ENCODE measurements at regions not wholly inside any gene's neighbourhood (a gene's known extent, or its start where the extent isn't known, plus 50 kb on each side); places are given as distances from the start of the nearest gene placed in this dataset.

- Histone ChIP-seq H3K4me1 (ENCODE audit: insufficient read depth, poor library complexity, severe bottlenecking) (peaks cover 4% of the 10 kb centered on the region), H3K27ac (ENCODE audit: poor library complexity, severe bottlenecking) (no peak overlapping the region)
- no peak for ATAC-seq (ENCODE audit: low read depth)
These were observed 145.4 kb upstream of the IER5L start for GRCh38 chr9:129323376-129323998.

GRCh38 chr9:129322641-129323375 lies 144.7 kb upstream of the IER5L start:
- no peak overlapping the region for H3K4me3 ChIP-seq (ENCODE audit: severe bottlenecking)
- no peak overlapping the region for H3K27ac ChIP-seq (ENCODE audit: poor library complexity, severe bottlenecking)
- H3K9me3 ChIP-seq (ENCODE audit: severe bottlenecking) = no peaks in the 10 kb centered on the region
- peak; percentile 24 for DNase-seq (ENCODE audit: low spot score)
- no peak for ATAC-seq (ENCODE audit: low read depth)
- TF ChIP-seq CTCF (IDR thresholded peaks at IDR 0.05; ENCODE audit: poor library complexity, severe bottlenecking) = no peak
- H3K36me3 ChIP-seq (ENCODE audit: low read depth) = no peaks in the 10 kb centered on the region
- peaks cover 4% of the 10 kb centered on the region for H3K4me1 ChIP-seq (ENCODE audit: insufficient read depth, poor library complexity, severe bottlenecking)
- H3K27me3 ChIP-seq (ENCODE audit: insufficient read depth, poor library complexity, severe bottlenecking) = no peaks in the 10 kb centered on the region

More at GRCh38 chr9:129323376-129323998, 145.4 kb upstream of the IER5L start:
- Histone ChIP-seq H3K36me3 (ENCODE audit: low read depth) (no peaks in the 10 kb centered on the region), H3K9me3 (ENCODE audit: severe bottlenecking) (no peaks in the 10 kb centered on the region), H3K4me3 (ENCODE audit: severe bottlenecking) (no peak overlapping the region), H3K27me3 (ENCODE audit: insufficient read depth, poor library complexity, severe bottlenecking) (no peaks in the 10 kb centered on the region)
- DNase-seq (ENCODE audit: low spot score) = peak; percentile 15
- TF ChIP-seq CTCF (IDR thresholded peaks at IDR 0.05; ENCODE audit: poor library complexity, severe bottlenecking) = no peak

GRCh38 chr9:129322022-129322621 lies 144.1 kb upstream of the IER5L start:
- TF ChIP-seq CTCF (IDR thresholded peaks at IDR 0.05; ENCODE audit: poor library complexity, severe bottlenecking) = no peak
- H3K27me3 ChIP-seq (ENCODE audit: insufficient read depth, poor library complexity, severe bottlenecking) = no peaks in the 10 kb centered on the region
- peak; percentile 57 for DNase-seq (ENCODE audit: low spot score)
- no peaks in the 10 kb centered on the region for H3K36me3 ChIP-seq (ENCODE audit: low read depth)
- H3K4me1 ChIP-seq (ENCODE audit: insufficient read depth, poor library complexity, severe bottlenecking) = peaks cover 4% of the 10 kb centered on the region
- no peak overlapping the region for H3K27ac ChIP-seq (ENCODE audit: poor library complexity, severe bottlenecking)
- ATAC-seq (ENCODE audit: low read depth) = no peak
- H3K9me3 ChIP-seq (ENCODE audit: severe bottlenecking) = no peaks in the 10 kb centered on the region
- no peak overlapping the region for H3K4me3 ChIP-seq (ENCODE audit: severe bottlenecking)

- ATAC-seq (ENCODE audit: low read depth) (no peak), DNase-seq (ENCODE audit: low spot score) (no peak)
- TF ChIP-seq CTCF (IDR thresholded peaks at IDR 0.05; ENCODE audit: poor library complexity, severe bottlenecking) = no peak
- Histone ChIP-seq H3K4me1 (ENCODE audit: insufficient read depth, poor library complexity, severe bottlenecking) (peaks cover 4% of the 10 kb centered on the region), H3K4me3 (ENCODE audit: severe bottlenecking) (no peak overlapping the region), H3K36me3 (ENCODE audit: low read depth) (no peaks in the 10 kb centered on the region), H3K9me3 (ENCODE audit: severe bottlenecking) (no peaks in the 10 kb centered on the region), H3K27ac (ENCODE audit: poor library complexity, severe bottlenecking) (no peak overlapping the region), H3K27me3 (ENCODE audit: insufficient read depth, poor library complexity, severe bottlenecking) (no peaks in the 10 kb centered on the region)
These were observed 143.4 kb upstream of the IER5L start for GRCh38 chr9:129321286-129322021.

Measured in RWPE2 (cell line).